RKO (cell line): ENCODE measurements at regions not wholly inside any gene's neighbourhood (a gene's known extent, or its start where the extent isn't known, plus 50 kb on each side); places are given as distances from the start of the nearest gene placed in this dataset.
"Not testable (repeated sequence)": the region's sequence is repeated elsewhere in the genome, so short reads cannot be mapped to it uniquely, and the experiment has no call there.

Source experiments
- DNase-seq: peaks from one replicate; pipeline ENCODE4 v3.0.0-alpha.2; 2016; ENCODE audit warnings: low spot score

- DNase-seq: no peak
Measured at GRCh38 chr7:106345421-106346166, 60.8 kb upstream of the NAMPT start.

- DNase-seq: no peak
Measured at GRCh38 chr7:106344861-106345260, 60.1 kb upstream of the NAMPT start.

GRCh38 chr7:106344211-106344610 lies 59.4 kb upstream of the NAMPT start:
- no peak for DNase-seq

GRCh38 chr7:106342049-106342448 lies 57.3 kb upstream of the NAMPT start:
- not testable (repeated sequence) for DNase-seq

GRCh38 chr7:106340247-106340596 lies 55.4 kb upstream of the NAMPT start:
- DNase-seq: not testable (repeated sequence)

GRCh38 chr7:106339513-106340246 lies 54.9 kb upstream of the NAMPT start:
- DNase-seq: no peak

- DNase-seq: no peak
Measured at GRCh38 chr7:106337754-106338153, 53.0 kb upstream of the NAMPT start.

GRCh38 chr7:106335814-106336213 lies 51.0 kb upstream of the NAMPT start:
- DNase-seq: no peak
